NT2/D1 (cell line): ENCODE measurements at regions not wholly inside any gene's neighbourhood (a gene's known extent, or its start where the extent isn't known, plus 50 kb on each side); places are given as distances from the start of the nearest gene placed in this dataset.

Experiments used
- SUZ12 ChIP-seq: IDR thresholded peaks from 2 replicates; pipeline ENCODE4 v1.6.1; 2011; ENCODE audit not compliant: insufficient read length, insufficient read depth; ENCODE audit errors: extremely low read depth
- YY1 ChIP-seq: IDR thresholded peaks from 2 replicates; pipeline ENCODE4 v1.6.1; 2011; ENCODE audit not compliant: insufficient read length, insufficient read depth
- ZNF274 ChIP-seq: IDR thresholded peaks from 2 replicates; pipeline ENCODE4 v1.6.1; 2011; ENCODE audit warnings: mild to moderate bottlenecking, low read depth, low read length

- TF ChIP-seq ZNF274 (no peak), SUZ12 (no peak), YY1 (no peak)
Measured at GRCh38 chr15:98241032-98241554, 280.6 kb downstream of the ARRDC4 start.
